CD4-positive, alpha-beta T cell treated with Interleukin-4 for 4 hours (primary cell): ENCODE measurements at regions not wholly inside any gene's neighbourhood (a gene's known extent, or its start where the extent isn't known, plus 50 kb on each side); places are given as distances from the start of the nearest gene placed in this dataset.
"Not testable (repeated sequence)": the region's sequence is repeated elsewhere in the genome, so short reads cannot be mapped to it uniquely, and the experiment has no call there.

Experiments used
- DNase-seq: peaks from one replicate; pipeline ENCODE4 v3.0.0-alpha.2; 2020

DNA sequence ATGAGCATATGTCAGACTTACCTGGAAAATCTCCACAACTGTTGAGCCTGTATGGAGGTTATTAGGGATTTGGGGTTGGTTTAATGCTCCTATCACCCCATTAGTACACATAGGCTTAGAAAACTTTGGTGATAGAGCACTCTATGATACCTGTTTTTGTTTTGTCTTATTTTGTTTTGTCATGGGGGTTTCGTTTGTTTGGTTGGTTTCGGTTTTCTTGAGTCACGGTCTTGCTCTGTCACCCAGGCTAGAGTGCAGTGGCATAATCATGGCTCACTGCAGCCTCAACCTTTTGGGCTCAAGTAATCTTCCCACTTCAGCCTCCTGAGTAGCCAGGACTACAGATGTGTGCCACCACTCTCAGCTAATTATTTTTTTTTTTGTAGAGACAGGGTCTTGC is 70.0 kb downstream of the MZT1 start:
- no peak for DNase-seq

DNA sequence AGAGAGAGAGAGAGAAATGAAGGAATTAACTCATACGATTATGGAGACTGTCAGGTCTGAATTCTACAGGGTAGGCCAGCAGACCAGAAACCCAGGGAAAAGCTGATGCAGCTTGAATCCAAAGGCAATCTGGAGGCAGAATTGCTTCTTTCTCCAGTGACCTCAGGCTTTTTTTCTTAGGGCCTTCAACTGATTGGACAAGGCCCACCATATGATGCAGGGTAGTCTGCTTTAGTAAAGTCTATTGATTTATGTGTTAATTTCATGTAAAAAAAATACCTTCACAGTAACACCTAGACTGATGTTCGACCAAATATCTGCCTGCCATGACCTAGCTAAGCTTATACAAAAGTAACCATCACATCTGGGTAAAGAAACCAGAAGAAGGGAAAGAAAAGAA is 71.1 kb downstream of the MZT1 start:
- no peak for DNase-seq

DNA sequence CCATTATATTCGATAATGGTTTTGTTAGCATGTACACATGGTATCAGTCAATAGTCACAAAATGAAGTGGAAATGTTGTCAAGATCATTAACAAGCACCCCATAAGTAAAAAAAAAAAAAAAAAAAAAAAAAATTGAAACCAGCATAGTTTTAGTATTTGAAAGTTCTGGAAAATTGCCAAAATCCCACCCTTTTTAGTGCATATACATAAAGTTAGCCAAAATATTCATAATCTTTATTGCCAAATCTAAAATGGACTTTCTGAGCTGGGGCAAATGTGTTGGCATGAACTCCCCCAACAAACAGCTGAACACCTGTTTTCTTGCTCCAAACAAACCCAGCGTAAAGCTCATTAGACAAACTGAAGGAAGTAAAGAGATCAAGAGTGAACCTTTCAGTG is 73.9 kb downstream of the MZT1 start:
- no peak for DNase-seq

DNA sequence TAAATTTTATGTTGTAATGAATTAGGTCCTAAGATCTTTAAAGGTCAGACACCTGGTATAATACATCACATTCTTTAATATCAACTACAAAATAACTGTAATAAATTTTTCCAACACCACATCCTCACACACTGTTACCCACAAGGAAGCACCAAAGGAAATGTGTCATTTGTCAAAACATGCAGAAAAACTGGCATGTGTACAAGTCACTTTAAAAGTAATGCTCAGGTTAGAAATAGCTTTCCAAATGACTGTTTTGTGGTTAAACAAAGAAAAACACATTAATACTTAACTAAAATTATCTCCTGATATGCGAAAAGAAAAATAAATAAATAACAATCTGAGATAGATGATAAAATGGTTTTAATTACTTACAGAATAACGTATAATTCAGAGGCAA is 74.7 kb downstream of the MZT1 start:
- DNase-seq: no peak

DNA sequence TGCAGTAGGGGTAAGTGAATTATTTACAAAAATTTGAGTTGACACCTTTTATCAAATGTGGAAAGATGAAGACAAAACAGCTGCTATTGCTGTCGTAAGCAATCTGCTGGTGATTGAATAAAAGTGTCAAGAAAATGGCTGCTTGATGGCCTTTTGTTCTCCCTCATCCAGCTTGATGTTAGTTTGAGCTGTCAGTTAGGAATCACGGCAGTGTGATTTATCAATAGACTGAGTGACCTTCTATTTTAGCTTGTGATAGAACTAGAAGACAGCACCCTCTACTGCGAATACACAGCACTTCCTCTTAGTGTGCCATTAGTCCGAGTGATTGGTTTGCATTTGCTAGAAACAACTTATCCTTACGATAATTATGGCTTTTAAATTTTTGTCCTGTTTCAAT is 76.3 kb downstream of the MZT1 start:
- no peak for DNase-seq

DNA sequence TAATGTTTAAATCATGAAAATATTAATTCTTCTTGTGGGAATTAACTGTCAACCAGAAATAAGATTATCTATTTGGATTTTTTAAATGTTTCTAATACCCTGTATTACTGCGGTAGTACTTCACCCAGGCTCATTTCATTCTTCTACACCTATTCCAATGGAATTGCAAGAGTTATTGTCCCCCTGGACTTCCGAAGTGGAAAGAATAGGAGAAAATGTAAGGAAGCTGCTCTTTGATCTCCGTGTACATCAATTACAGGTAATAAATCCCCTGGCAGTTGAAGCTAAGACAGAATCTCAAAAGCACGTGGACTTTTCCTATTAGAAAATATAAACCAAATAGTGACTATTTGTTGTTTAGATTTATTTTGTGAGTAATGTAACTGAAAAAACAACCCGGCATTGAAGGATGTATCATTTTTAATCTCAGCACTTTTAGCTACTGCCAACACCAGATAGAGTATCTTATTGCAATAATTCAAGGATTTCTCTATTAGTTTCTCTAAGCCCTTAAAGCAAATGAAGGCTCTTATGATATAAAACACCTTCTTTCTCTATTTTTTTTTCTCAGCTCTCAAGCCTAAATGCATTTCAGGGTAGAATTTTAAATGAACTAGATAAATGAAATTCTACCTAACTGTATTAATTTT is 77.3 kb downstream of the MZT1 start:
- DNase-seq: no peak

DNA sequence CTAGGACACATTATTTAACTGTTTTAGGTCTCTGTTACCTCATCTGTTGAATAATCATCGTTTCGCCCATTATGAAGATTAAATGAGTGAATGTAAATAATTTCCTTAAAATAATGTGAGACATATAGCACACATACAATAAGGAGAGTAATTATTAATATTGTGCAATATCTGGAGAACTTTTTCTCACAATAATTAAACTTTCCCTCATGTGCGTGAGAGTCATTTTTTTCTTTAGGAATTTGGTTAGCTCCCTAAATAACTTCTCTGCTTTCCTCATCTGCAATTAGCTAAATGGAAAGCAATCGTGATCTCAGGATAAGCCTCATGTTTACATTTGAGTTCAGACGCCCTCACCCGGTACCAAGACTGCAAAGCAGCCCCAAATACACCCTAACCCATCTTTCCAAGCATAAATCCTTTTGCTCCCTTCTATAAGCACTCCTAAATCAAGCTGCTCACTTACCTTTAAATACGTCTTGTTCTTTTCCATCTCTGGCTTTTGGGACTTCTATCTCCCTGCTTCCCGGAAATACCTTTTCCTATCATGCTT is 78.8 kb downstream of the MZT1 start:
- DNase-seq: no peak

DNA sequence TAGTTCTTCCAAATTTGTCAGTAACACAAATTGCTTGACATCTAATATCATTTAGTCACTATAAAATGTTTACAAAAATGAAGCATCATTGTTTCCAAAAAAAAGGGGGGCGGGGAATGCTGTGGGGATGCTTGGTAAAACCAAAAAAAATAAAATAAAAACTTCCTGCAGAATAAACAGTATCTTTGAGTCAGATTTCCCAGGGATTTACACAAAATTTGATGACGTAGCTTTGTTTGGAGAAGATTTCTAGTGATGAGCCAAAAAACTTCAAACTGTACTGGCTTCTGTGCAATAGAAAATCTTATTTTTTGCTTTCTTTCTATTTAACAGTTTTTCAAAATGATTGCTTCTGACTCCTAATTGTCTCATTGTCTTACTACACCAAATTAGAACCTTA is 80.0 kb downstream of the MZT1 start:
- no peak for DNase-seq

DNA sequence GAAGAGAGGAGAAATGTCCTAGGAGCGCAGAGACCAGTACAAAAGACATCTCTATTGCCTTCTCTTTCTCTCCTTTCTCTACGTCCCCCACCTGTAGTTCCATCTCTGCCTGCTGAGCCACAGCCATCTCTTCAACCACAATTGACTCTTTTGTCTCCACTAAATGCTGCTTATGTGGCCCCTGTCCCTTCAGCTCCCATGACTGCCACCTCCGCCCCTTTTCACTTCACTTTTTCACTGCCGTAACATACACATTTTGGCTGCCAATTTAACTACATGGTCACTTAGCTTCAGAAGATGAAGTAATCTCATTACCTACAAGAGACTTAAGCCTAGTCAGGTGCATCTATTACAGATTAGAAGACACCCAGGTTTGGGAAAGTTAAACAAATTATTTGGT is 81.9 kb downstream of the MZT1 start:
- no peak for DNase-seq

DNA sequence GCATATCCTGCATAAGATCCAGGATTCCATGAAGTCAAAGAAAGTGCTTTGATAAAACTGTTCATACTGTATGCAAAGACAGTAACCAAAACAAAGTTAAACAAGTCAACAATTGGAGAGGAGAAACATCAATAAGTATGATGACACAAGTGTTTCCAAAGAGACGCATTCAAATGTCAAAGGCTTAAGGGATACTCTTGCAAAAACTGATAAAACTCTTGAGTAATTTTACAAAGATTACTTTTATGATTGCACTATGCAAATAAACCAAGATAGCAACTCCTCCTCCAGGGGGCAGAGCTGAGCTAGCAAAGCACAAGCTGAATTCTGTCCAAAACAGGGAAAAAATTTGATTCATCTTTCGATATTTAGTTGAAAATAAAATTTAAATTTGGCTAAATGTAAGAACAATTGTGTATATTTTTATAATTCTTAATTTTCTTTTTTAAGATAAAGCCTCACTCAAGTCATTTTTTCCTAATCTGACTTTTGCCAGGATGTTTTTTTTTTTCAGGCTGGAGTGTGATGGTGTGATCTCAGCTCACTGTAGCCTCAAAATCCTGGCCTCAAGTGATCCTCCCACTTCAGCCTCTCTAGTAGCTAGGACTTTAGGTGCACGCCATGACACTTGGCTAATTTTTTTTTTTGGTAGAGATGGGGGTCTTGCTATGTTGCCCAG is 84.0 kb downstream of the MZT1 start:
- DNase-seq: peak; percentile 42

DNA sequence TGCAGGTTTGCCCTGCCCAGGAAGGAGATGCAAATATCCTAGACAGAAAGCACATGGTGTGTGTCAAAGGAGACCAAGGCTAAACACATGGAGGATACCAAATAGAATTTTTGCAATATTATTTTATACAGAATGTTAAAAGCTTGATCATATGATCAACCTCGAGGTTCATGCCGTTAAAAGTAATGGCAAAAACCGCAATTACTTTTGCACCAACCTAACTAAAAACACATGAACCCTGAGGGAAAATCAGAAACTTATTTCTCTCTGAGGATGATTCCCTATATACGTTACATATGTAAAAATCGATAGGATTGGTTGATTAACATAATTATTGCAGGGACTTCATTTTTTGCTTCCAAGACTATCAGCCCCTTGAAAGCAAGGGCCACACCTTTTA is 88.1 kb downstream of the MZT1 start:
- DNase-seq: no peak

DNA sequence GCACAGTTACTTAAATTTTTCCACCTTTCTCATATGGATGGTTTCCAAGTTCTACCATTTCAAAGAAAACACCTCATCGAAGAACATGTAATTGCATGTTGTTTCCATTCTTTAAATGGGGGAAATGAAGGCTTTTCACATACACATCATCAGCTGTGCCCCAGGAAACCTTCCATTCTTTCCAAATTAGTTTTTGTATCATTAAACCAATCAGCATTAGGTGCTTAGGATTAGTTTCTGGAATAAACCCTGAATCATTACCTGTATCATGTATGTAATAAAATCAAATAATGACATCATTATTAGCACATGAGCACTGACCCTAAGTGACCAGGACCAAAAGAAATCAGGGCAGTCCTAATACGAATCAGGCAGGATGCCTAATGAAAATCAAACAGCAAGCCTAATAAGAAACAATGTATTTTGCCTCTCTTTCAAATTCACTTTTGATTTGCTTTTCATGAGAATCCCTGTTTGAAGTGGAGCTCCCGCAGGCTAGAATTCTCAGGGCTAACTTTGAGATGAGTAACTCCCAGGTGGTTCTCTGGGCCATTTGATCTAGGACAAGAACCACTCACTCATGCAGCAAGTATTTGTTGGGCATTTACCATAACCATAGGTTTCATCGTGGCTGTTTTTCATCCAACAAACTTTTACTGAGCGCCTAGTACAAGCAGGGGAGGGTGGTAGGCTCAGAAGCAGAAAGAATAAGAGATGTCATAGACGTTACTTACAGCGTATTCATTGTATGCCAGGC is 89.2 kb downstream of the MZT1 start:
- no peak for DNase-seq

DNA sequence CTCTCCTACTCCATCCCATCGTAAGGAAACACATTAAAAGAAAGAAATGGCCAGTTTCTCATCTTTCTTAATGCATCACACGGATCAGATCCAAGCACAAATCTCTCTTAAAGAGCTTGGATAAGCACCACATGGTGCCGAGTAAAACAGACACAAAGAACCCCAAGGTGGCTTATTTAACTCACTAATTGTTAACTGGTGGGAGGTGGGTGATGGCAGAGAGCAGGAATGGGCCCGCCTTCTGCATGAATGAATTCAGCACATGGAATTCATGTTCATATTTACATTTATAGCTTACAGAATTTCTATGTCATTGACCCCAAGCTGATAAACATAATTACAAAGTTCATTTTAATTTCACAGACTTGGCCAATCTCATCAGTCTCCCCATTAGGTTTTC is 89.9 kb downstream of the MZT1 start:
- DNase-seq: no peak

DNA sequence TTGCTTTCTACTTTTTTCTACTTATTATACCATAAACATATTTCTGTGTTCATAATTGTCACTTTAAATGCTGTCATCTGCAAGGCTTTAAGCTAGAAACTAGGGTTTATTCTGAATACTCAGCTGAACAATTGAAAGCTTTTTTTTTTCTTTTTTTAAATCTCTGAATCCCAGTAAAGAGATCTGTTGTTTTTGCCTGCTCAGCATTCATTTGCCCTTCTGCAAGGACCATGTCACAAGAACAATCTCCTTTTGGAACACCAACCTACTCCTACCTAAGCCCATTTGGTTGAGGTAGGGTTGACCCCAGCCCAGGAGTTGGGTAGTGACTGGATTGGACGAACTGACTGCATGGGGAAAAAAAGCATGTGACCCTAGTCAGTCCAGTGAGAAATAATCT is 92.6 kb downstream of the MZT1 start:
- no peak for DNase-seq

DNA sequence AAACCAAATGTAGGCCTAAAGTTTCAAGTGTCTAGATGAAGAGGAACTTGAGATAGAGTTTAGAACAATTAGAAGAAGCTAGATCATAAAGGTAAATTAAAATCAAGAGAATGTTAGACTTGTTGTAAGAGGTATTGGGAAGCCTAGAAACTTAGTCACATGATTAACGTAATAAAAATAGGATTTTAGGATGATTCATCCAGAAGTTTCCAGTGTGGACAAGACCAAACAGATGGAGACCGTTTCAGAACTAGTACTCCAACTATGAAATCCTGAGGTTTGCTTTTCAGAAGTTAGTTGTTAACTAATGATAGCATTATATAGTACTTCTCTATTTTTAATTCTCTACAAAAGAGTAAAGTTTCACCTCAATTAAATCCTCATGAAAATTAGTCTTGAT is 104.9 kb downstream of the MZT1 start:
- DNase-seq: no peak

DNA sequence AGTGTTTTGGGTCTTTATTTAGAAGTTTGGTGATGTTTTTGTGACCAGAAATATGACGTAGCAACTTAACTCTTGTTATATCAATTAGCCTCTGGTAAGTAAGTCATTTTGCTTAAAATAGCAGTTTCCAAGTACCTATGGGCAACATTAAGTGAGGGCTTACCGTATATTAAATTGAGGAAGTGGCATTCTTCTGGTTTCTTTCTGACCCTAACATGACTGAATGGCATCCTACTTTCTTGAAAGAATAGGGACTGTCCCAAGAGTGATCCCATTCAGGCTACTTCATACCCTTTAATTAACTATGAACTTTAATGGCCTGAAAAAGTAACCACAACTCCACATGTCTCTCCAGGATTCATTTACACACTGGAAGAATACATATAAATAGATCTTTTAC is 106.6 kb downstream of the MZT1 start:
- DNase-seq: no peak

DNA sequence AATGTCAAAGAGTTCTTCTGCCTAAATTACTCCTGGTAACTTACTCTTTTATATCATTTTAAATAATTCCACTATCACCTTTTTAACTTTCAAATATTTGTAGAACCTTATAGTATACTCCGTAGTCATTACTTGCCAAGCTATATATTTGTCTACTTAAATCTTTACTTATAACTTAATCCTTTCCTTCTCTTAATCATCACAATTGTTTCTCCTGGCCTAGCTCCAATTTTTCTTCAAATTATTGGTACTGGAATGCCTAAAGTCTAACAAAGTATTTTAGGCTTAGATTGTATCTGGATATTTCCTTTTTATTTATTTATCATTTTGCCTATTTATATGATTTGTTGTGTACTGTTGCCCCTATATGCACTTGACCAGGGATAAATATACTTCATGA is 109.5 kb downstream of the MZT1 start:
- DNase-seq: no peak

DNA sequence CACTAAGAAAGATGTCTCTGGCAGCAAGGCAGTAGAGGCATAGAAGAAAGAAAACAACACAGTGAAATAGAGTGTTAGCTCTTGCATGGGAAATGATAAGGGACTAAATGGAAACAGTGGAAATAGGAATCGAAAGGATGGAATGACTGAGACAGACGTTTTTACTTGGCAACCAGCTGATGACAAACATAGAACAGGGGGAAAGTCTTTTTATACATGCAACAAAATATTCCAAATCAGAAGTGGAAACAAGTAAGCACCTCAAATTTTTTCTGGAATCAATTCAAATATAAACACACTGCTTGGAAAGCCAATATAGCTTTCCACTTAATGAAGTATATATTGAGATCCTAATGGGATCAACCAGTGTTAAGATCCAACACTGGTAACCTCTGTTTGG is 110.2 kb downstream of the MZT1 start:
- DNase-seq: no peak

DNA sequence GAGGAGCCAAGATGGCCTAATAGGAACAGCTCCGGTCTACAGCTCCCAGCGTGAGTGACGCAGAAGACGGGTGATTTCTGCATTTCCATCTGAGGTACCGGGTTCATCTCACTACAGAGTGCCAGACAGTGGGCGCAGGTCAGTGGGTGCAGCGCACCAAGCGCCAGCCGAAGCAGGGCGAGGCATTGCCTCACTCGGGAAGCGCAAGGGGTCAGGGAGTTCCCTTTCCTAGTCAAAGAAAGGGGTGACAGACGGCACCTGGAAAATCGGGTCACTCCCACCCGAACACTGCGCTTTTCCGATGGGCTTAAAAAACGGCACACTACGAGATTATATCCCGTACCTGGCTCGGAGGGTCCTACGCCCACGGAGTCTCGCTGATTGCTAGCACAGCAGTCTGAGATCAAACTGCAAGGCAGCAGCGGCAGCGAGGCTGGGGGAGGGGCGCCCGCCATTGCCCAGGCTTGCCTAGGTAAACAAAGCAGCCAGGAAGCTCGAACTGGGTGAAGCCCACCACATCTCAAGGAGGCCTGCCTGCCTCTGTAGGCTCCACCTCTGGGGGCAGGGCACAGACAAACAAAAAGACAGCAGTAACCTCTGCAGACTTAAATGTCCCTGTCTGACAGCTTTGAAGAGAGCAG is 117.1 kb downstream of the MZT1 start:
- DNase-seq: not testable (repeated sequence)

DNA sequence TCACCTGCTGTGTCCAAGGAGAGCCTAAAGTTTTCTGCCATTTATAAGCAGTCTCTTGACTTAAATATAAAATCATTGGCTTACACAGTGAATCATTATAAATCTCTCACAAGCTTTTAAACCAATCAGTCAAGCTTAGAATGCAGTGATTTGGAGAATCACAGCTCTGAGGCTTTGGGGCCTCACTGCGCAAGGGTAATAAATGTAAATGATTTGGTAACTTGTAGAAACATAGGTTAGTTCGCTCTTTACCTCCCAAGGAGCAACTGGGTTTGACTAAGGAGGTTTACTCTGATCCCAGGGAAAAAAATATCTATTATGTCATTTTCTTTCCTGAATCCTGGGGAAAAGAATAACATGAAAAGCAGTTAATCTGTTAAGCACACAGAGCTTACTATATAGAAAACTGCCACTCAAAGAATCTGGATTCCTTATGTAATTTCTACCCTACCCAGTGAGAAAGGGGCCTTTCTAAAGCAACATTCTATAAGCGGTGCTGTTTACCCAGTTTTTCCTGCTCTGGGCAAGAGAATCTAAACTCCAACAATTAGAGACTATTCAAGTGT is 128.2 kb downstream of the MZT1 start:
- DNase-seq: no peak

DNA sequence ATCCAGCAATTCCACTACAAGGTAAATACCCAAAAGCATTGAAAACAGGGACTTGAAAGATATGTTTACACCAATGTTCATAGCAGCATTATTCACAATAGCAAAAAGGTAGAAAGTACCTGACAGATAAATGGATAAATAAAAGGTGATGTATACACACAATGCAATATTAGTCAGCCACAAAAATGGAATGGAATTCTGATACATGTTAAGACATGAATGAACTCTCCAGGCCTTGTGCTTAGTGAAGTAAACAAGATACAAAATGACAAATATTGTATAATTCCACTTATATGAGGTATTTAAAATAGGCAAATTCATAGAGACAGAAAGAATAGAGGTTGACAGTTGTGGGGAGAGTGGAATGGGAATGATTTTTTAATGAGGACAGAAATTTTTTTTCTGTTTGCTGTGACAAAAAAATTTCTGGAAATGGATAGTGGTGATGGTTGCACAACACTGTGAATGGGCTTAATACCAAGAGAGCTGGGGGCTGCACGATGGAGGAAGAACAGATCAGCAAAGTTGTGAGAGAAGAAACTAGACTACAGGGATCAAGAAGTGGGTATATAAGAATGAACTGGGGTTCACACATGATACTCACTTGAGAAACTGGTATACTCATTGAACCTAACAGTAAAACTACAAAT is 137.2 kb downstream of the MZT1 start:
- no peak for DNase-seq

DNA sequence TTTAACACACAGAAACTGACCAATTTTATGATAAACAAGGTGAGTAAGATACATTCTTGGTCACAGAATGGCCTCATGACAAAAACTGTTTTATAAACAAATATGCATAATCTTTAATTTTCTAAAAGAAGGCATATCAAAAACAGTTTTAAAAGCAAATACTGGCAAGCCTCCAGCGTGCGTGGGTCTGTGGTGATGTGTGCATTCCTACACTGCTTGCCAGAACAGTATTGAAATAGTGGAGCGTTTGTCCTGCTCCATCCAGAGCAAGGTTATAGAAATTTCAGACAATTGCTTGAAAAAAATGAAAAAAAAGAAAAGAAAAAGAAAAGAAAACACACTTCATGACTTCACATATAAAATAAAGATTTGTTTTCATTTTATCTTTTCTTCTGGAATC is 140.9 kb downstream of the MZT1 start:
- no peak for DNase-seq

DNA sequence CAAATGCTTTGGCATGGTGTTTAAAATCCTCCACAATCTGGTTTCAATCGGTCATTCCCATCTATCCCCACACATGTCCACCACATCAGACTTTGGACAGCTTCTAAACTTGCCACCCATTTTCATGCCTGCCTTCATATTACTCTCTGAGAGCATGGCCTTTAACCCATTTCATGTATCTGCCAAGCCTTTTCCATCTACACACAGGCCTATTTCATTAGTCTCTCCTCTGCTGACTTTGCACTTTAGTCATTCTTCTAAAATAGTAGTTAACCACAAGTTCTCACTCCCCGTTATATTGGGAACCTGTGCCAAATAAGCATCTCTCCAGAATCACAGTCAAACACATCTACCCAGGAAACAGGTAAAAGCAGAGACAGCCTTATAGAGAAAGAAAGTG is 142.2 kb downstream of the MZT1 start:
- no peak for DNase-seq
